ENCODE measurements at regions not wholly inside any gene's neighbourhood (a gene's known extent, or its start where the extent isn't known, plus 50 kb on each side); places are given as distances from the start of the nearest gene placed in this dataset.

GRCh38 chr2:129915303-129915840 is 64.1 kb upstream of the RAB6C start:
- Histone ChIP-seq H3K9me1 (replicated peaks; ENCODE audit: control insufficient read depth, extremely low read depth, insufficient read depth, low read length) (no peaks in the 10 kb centered on the region), H3K36me3 (ENCODE audit: control insufficient read depth in 2 of 2, extremely low read depth in 1 of 2, insufficient read depth in 2 of 2, low read length in 2 of 2) (no peaks in the 10 kb centered on the region), H3K4me3 (replicated peaks in 1 of 3; ENCODE audit: insufficient read depth in 1 of 3, low read depth in 1 of 3, low read length in 3 of 3) (no peak overlapping the region), H3K4me2 (ENCODE audit: insufficient read depth, low read length) (no peak overlapping the region), H2AFZ (ENCODE audit: low read depth, low read length) (no peak overlapping the region), H3K27me3 (ENCODE audit: control insufficient read depth in 2 of 2, insufficient read depth in 2 of 2, low read length in 2 of 2) (no peaks in the 10 kb centered on the region), H3K4me1 (ENCODE audit: control insufficient read depth, extremely low read depth, insufficient read depth, low read length) (no peaks in the 10 kb centered on the region), H3K27ac (ENCODE audit: insufficient read depth, low read depth, low read length) (no peak overlapping the region), H4K20me1 (replicated peaks; ENCODE audit: control insufficient read depth, extremely low read depth, insufficient read depth, low read length) (no peaks in the 10 kb centered on the region), H3K9me3 (replicated peaks; ENCODE audit: control insufficient read depth, insufficient read depth, low read length) (no peaks in the 10 kb centered on the region), H3K79me2 (ENCODE audit: control insufficient read depth, insufficient read depth, low read length) (no peaks in the 10 kb centered on the region), H3K9ac (replicated peaks; ENCODE audit: extremely low read depth, insufficient read depth, low read length) (no peak overlapping the region)
- TF ChIP-seq POLR2A (IDR thresholded peaks at IDR 0.05; ENCODE audit: low read depth, low read length) (no peak), FOS (IDR thresholded peaks at IDR 0.05; ENCODE audit: borderline replicate concordance, insufficient read depth, low read length) (no peak), POLR2AphosphoS5 (IDR thresholded peaks at IDR 0.05; ENCODE audit: insufficient read depth, low read depth, low read length) (no peak), MYC (IDR thresholded peaks at IDR 0.05; ENCODE audit: low read depth, low read length) (no peak), GATA2 (IDR thresholded peaks at IDR 0.05; ENCODE audit: insufficient read depth, insufficient read length, low read depth, low read length) (no peak), JUN (IDR thresholded peaks at IDR 0.05; ENCODE audit: borderline replicate concordance, insufficient read depth, insufficient read length, low read depth) (no peak), EZH2 (IDR thresholded peaks at IDR 0.05; ENCODE audit: borderline replicate concordance, low read depth, low read length, severe bottlenecking) (no peak)
- TF ChIP-seq, protein P1, sequence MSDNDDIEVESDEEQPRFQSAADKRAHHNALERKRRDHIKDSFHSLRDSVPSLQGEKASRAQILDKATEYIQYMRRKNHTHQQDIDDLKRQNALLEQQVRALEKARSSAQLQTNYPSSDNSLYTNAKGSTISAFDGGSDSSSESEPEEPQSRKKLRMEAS (IDR thresholded peaks at IDR 0.05; ENCODE audit: insufficient read depth, insufficient read length): no peak
- TF ChIP-seq, protein P2, sequence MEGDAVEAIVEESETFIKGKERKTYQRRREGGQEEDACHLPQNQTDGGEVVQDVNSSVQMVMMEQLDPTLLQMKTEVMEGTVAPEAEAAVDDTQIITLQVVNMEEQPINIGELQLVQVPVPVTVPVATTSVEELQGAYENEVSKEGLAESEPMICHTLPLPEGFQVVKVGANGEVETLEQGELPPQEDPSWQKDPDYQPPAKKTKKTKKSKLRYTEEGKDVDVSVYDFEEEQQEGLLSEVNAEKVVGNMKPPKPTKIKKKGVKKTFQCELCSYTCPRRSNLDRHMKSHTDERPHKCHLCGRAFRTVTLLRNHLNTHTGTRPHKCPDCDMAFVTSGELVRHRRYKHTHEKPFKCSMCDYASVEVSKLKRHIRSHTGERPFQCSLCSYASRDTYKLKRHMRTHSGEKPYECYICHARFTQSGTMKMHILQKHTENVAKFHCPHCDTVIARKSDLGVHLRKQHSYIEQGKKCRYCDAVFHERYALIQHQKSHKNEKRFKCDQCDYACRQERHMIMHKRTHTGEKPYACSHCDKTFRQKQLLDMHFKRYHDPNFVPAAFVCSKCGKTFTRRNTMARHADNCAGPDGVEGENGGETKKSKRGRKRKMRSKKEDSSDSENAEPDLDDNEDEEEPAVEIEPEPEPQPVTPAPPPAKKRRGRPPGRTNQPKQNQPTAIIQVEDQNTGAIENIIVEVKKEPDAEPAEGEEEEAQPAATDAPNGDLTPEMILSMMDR (IDR thresholded peaks at IDR 0.05; ENCODE audit: extremely low read depth in 1 of 2, insufficient read depth in 1 of 2, low read depth in 1 of 2, low read length in 2 of 2): no peak
- CTCF ChIA-PET: no interaction called here
- POLR2A ChIA-PET: no interaction called here
- intact Hi-C loops (cut with micrococcal nuclease): no loop called here
- DNase-seq (ENCODE audit: low read depth, low spot score) (no peak), FAIRE-seq (no peak)
- BruUV-seq (replicated peaks): no TSS peak
- dilution Hi-C loops (cut with MboI; ENCODE audit: extremely low pct_ligation_motif_present, low sequenced_read_pairs): no loop called here
